SK-N-SH treated with all-trans-retinoic acid at 6 μM for 48 hours (cell line): ENCODE measurements at regions not wholly inside any gene's neighbourhood (a gene's known extent, or its start where the extent isn't known, plus 50 kb on each side); places are given as distances from the start of the nearest gene placed in this dataset.

ENCODE experiments used
- ARNTL ChIP-seq: fragments of 450-650 bp; formaldehyde crosslinking; IDR thresholded peaks from 2 replicates; pipeline ENCODE4 v1.5.0; 2020; ENCODE audit warnings: low read depth, mild to moderate bottlenecking, moderate library complexity, borderline replicate concordance
- ESRRG ChIP-seq: fragments of 250-450 bp; sonication (Bioruptor Pico); IDR thresholded peaks from 2 replicates; pipeline ENCODE4 v1.6.1; 2021; ENCODE audit warnings: mild to moderate bottlenecking
- TCF4 ChIP-seq: fragments of 250-450 bp; sonication (Bioruptor Pico); IDR thresholded peaks from 2 replicates; pipeline ENCODE4 v1.8.0; 2021; ENCODE audit warnings: mild to moderate bottlenecking, moderate library complexity, borderline replicate concordance
- TF ChIP-seq, protein P1 (sequence below): fragments of 250-450 bp; sonication (Bioruptor Pico); IDR thresholded peaks from 2 replicates; pipeline ENCODE4 v1.8.0; 2020; ENCODE audit warnings: mild to moderate bottlenecking, moderate library complexity, borderline replicate concordance
- TF ChIP-seq, protein P2 (sequence below): fragments of 250-450 bp; sonication (Bioruptor Pico); IDR thresholded peaks from 2 replicates; pipeline ENCODE4 v1.8.0; 2021; ENCODE audit warnings: low read depth, mild to moderate bottlenecking, moderate library complexity, borderline replicate concordance

DNA sequence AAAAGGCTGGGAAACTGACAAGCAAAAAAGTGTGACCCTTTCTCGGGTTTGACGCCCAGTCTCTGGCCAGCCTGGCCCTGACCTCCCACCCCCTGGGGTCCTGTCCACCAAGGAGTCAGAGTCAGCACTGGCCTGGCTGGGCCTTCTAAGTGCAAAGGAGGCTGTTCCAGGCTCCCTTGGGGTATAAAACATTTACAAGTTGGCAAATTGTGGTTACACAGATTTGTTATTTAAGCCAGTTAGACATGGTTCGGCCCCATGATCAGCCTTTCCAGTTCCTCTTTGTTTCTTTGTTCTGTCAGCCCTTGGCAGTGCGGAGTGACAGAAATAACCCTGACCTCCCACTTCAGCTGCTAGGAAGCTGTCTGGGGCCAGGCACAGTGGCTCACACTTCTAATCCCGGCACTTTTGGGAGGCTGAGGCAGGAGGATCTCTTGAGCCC is 161.6 kb upstream of the RAB4A start:
- TF ChIP-seq TCF4 (no peak), ESRRG (CRISPR knock-in tag) (no peak), ARNTL (CRISPR knock-in tag) (no peak)
- TF ChIP-seq, protein P1, sequence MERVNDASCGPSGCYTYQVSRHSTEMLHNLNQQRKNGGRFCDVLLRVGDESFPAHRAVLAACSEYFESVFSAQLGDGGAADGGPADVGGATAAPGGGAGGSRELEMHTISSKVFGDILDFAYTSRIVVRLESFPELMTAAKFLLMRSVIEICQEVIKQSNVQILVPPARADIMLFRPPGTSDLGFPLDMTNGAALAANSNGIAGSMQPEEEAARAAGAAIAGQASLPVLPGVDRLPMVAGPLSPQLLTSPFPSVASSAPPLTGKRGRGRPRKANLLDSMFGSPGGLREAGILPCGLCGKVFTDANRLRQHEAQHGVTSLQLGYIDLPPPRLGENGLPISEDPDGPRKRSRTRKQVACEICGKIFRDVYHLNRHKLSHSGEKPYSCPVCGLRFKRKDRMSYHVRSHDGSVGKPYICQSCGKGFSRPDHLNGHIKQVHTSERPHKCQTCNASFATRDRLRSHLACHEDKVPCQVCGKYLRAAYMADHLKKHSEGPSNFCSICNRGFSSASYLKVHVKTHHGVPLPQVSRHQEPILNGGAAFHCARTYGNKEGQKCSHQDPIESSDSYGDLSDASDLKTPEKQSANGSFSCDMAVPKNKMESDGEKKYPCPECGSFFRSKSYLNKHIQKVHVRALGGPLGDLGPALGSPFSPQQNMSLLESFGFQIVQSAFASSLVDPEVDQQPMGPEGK (CRISPR knock-in tag) = no peak
- TF ChIP-seq, protein P2, sequence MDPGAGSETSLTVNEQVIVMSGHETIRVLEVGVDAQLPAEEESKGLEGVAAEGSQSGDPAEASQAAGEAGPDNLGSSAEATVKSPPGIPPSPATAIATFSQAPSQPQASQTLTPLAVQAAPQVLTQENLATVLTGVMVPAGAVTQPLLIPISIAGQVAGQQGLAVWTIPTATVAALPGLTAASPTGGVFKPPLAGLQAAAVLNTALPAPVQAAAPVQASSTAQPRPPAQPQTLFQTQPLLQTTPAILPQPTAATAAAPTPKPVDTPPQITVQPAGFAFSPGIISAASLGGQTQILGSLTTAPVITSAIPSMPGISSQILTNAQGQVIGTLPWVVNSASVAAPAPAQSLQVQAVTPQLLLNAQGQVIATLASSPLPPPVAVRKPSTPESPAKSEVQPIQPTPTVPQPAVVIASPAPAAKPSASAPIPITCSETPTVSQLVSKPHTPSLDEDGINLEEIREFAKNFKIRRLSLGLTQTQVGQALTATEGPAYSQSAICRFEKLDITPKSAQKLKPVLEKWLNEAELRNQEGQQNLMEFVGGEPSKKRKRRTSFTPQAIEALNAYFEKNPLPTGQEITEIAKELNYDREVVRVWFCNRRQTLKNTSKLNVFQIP (CRISPR knock-in tag) = no peak
